MM.1S (cell line): ENCODE measurements at regions not wholly inside any gene's neighbourhood (a gene's known extent, or its start where the extent isn't known, plus 50 kb on each side); places are given as distances from the start of the nearest gene placed in this dataset.

Experiments used
- DNase-seq: peaks from one replicate; pipeline ENCODE4 v3.0.0-alpha.2; 2015
- H2AFZ ChIP-seq: fragments of 300-600 bp; sonication (generic); 2 replicates; pipeline ENCODE4 v1.6.0; 2016; ENCODE audit warnings: antibody characterized with exemption, low read length
- H3F3A ChIP-seq: fragments of 300-600 bp; sonication (generic); 2 replicates; pipeline ENCODE4 v1.6.1; 2016; ENCODE audit warnings: mild to moderate bottlenecking, antibody characterized with exemption, low read length, moderate library complexity, mixed read lengths; ENCODE audit not compliant: insufficient read depth
- H3K27ac ChIP-seq: fragments of 300-600 bp; sonication (generic); 2 replicates; pipeline ENCODE4 v1.5.1; 2016; ENCODE audit warnings: mild to moderate bottlenecking, low read length
- H3K27me3 ChIP-seq: fragments of 300-600 bp; sonication (generic); replicated peaks from 2 replicates; pipeline ENCODE4 v1.6.0; 2016; ENCODE audit warnings: low read length; ENCODE audit not compliant: insufficient read depth
- H3K36me3 ChIP-seq: fragments of 300-600 bp; sonication (generic); replicated peaks from 2 replicates; pipeline ENCODE4 v1.6.1; 2016; ENCODE audit warnings: mild to moderate bottlenecking, low read length, mixed read lengths; ENCODE audit not compliant: insufficient read depth
- H3K4me1 ChIP-seq: fragments of 300-600 bp; sonication (generic); 2 replicates; pipeline ENCODE4 v1.6.1; 2016; ENCODE audit warnings: low read length, mixed read lengths
- H3K4me2 ChIP-seq: fragments of 300-600 bp; sonication (generic); 2 replicates; pipeline ENCODE4 v1.6.0; 2016; ENCODE audit warnings: low read depth, low read length
- H3K4me3 ChIP-seq: fragments of 300-600 bp; sonication (generic); 2 replicates; pipeline ENCODE4 v1.5.1; 2016; ENCODE audit warnings: low read length, mixed read lengths
- H3K79me2 ChIP-seq: fragments of 300-600 bp; sonication (generic); 2 replicates; pipeline ENCODE4 v1.6.1; 2016; ENCODE audit warnings: mixed run types, low read length, mixed read lengths
- H3K9ac ChIP-seq: fragments of 300-600 bp; sonication (generic); 2 replicates; pipeline ENCODE4 v1.6.1; 2016; ENCODE audit warnings: low read length, mixed read lengths
- H3K9me2 ChIP-seq: fragments of 300-600 bp; sonication (generic); replicated peaks from 2 replicates; pipeline ENCODE4 v1.6.1; 2016; ENCODE audit warnings: mild to moderate bottlenecking, low read length, mixed read lengths; ENCODE audit not compliant: insufficient read depth
- H3K9me3 ChIP-seq: fragments of 300-600 bp; sonication (generic); replicated peaks from 2 replicates; pipeline ENCODE4 v1.6.1; 2016; ENCODE audit warnings: mild to moderate bottlenecking, low read length, mixed read lengths; ENCODE audit not compliant: insufficient read depth
- H4K20me1 ChIP-seq: fragments of 300-600 bp; sonication (generic); 2 replicates; pipeline ENCODE4 v1.6.1; 2016; ENCODE audit warnings: mild to moderate bottlenecking, low read length, moderate library complexity, mixed read lengths; ENCODE audit not compliant: insufficient read depth
- EZH2 ChIP-seq: fragments of 300-600 bp; sonication (generic); optimal IDR thresholded peaks from 2 replicates; pipeline ENCODE3; 2017; ENCODE audit warnings: low read depth, mild to moderate bottlenecking, antibody characterized with exemption, low read length, mixed read lengths
- EZH2phosphoT487 ChIP-seq: fragments of 300-600 bp; sonication (generic); IDR thresholded peaks from 2 replicates; pipeline ENCODE4 v1.6.1; 2018; ENCODE audit warnings: antibody characterized with exemption, low read length
- TF ChIP-seq, protein P1 (sequence below): fragments of 300-600 bp; sonication (generic); IDR thresholded peaks from 2 replicates; pipeline ENCODE4 v1.5.1; 2016; ENCODE audit warnings: antibody characterized with exemption, low read length, mixed read lengths

DNA sequence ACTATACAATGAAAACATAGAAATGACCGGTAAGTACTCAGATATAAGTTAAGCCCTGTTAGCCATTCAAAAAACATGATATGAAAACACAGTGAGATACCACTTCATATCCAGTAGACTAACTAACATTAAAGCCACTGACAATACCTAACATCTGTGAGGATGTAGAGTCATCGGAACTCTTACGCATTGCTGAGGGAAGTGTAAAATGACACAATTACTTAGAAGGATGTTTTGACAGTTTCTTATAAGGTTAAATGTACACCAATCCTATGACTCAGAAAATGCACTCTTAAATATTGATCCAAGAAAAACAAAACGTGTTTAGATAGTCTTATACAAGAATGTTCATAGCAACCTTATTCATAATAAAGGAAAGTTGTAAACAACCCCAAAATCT is 782.9 kb downstream of the BCL11B start:
- Histone ChIP-seq H3K4me1 (no peaks in the 10 kb centered on the region), H3K79me2 (no peaks in the 10 kb centered on the region), H3K4me3 (no peak overlapping the region), H4K20me1 (no peaks in the 10 kb centered on the region), H3K27ac (no peak overlapping the region), H3K27me3 (no peaks in the 10 kb centered on the region), H2AFZ (no peak overlapping the region), H3K9me3 (no peaks in the 10 kb centered on the region), H3K9me2 (no peaks in the 10 kb centered on the region), H3F3A (no peaks in the 10 kb centered on the region), H3K36me3 (no peaks in the 10 kb centered on the region), H3K9ac (no peak overlapping the region), H3K4me2 (no peak overlapping the region)
- TF ChIP-seq, protein P1, sequence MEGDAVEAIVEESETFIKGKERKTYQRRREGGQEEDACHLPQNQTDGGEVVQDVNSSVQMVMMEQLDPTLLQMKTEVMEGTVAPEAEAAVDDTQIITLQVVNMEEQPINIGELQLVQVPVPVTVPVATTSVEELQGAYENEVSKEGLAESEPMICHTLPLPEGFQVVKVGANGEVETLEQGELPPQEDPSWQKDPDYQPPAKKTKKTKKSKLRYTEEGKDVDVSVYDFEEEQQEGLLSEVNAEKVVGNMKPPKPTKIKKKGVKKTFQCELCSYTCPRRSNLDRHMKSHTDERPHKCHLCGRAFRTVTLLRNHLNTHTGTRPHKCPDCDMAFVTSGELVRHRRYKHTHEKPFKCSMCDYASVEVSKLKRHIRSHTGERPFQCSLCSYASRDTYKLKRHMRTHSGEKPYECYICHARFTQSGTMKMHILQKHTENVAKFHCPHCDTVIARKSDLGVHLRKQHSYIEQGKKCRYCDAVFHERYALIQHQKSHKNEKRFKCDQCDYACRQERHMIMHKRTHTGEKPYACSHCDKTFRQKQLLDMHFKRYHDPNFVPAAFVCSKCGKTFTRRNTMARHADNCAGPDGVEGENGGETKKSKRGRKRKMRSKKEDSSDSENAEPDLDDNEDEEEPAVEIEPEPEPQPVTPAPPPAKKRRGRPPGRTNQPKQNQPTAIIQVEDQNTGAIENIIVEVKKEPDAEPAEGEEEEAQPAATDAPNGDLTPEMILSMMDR: no peak
- TF ChIP-seq EZH2 (no peak), EZH2phosphoT487 (no peak)
- DNase-seq: no peak

- no peaks in the 10 kb centered on the region for H3F3A ChIP-seq
- H3K9ac ChIP-seq: no peak overlapping the region
- no peaks in the 10 kb centered on the region for H3K27me3 ChIP-seq
- no peaks in the 10 kb centered on the region for H4K20me1 ChIP-seq
- H3K27ac ChIP-seq: no peak overlapping the region
- H3K4me1 ChIP-seq: no peaks in the 10 kb centered on the region
- no peak overlapping the region for H2AFZ ChIP-seq
- H3K4me3 ChIP-seq: no peak overlapping the region
- no peak for DNase-seq
- TF ChIP-seq EZH2 (no peak), EZH2phosphoT487 (no peak)
- TF ChIP-seq, protein P1: no peak
- H3K9me2 ChIP-seq: no peaks in the 10 kb centered on the region
- no peaks in the 10 kb centered on the region for H3K79me2 ChIP-seq
- H3K4me2 ChIP-seq: no peak overlapping the region
- H3K36me3 ChIP-seq: no peaks in the 10 kb centered on the region
- no peaks in the 10 kb centered on the region for H3K9me3 ChIP-seq
Measured at GRCh38 chr14:98494582-98494981, 777.4 kb downstream of the BCL11B start.

GRCh38 chr14:98498019-98498885 is 773.7 kb downstream of the BCL11B start:
- H3K9ac ChIP-seq: no peak overlapping the region
- no peaks in the 10 kb centered on the region for H3K79me2 ChIP-seq
- H3K36me3 ChIP-seq: no peaks in the 10 kb centered on the region
- H3K27me3 ChIP-seq: no peaks in the 10 kb centered on the region
- no peaks in the 10 kb centered on the region for H3K9me2 ChIP-seq
- no peaks in the 10 kb centered on the region for H3K4me1 ChIP-seq
- H3K4me2 ChIP-seq: no peak overlapping the region
- H3F3A ChIP-seq: no peaks in the 10 kb centered on the region
- no peak for DNase-seq
- no peak overlapping the region for H3K27ac ChIP-seq
- H3K9me3 ChIP-seq: no peaks in the 10 kb centered on the region
- no peak overlapping the region for H3K4me3 ChIP-seq
- H4K20me1 ChIP-seq: no peaks in the 10 kb centered on the region
- no peak for TF ChIP-seq EZH2phosphoT487
- TF ChIP-seq, protein P1: no peak
- TF ChIP-seq EZH2: no peak
- H2AFZ ChIP-seq: no peak overlapping the region
